Activated T-helper 1 cell treated with Interleukin-2 at 50 U/mL for 16 hours (primary cell): ENCODE measurements at regions not wholly inside any gene's neighbourhood (a gene's known extent, or its start where the extent isn't known, plus 50 kb on each side); places are given as distances from the start of the nearest gene placed in this dataset.

Experiments used
- DNase-seq: peaks from one replicate; pipeline ENCODE4 v3.0.0-alpha.2; 2020; ENCODE audit warnings: low read depth

DNA sequence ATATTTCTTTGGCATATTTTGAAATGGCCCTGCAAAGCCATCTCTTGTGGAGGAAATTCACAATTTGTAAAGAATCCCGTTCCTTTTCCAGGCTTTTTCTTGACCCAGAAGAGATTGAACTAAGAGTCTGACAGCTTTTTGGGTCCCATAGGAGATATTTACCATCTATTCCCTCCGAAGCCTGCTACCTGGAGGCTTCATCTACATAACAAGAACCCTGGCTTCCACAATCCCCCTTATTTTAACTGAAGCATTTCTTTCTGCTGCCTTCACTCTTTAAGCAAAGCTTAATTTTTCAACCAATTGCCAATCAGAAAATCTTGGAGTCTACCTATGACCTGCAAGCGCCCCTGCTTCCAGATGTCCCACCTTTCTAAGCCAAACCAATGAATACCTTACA lies 248.1 kb upstream of the GADL1 start:
- no peak for DNase-seq

GRCh38 chr3:31145062-31145461 lies 250.6 kb upstream of the GADL1 start:
- DNase-seq = no peak

- DNase-seq = no peak
Observed at GRCh38 chr3:31147550-31147949, 253.1 kb upstream of the GADL1 start.

DNA sequence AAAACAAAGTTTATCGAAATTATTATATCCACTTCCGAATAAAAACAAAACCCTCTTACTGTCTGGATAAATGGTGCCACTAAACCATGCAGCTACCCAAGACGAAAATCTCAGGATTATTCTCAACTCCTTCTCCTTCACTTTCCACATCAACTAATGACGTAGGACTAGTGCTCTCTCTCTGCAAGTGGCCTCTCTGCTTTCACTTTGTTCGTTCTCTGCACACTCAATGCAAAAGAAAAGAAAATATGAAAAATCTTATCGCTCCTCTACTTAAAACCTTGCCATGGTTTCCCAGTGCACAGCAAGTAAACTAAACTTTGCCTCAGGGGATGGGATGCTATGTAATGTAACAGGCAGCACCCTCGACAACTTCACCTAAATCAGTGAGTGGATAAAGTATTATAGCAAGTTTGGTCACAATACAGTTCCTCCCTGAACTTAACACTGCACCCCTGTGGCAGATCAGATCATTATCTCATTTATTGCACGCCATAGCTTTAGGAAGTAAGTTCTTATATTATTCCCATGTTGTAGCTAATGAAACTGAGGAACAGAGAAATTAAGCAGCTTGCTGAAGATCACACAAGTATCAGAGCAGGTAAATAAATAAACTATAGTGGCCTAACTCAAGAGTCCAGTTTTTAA lies 262.7 kb upstream of the GADL1 start:
- DNase-seq = no peak

GRCh38 chr3:31157893-31158620 lies 263.6 kb upstream of the GADL1 start:
- DNase-seq = no peak

DNA sequence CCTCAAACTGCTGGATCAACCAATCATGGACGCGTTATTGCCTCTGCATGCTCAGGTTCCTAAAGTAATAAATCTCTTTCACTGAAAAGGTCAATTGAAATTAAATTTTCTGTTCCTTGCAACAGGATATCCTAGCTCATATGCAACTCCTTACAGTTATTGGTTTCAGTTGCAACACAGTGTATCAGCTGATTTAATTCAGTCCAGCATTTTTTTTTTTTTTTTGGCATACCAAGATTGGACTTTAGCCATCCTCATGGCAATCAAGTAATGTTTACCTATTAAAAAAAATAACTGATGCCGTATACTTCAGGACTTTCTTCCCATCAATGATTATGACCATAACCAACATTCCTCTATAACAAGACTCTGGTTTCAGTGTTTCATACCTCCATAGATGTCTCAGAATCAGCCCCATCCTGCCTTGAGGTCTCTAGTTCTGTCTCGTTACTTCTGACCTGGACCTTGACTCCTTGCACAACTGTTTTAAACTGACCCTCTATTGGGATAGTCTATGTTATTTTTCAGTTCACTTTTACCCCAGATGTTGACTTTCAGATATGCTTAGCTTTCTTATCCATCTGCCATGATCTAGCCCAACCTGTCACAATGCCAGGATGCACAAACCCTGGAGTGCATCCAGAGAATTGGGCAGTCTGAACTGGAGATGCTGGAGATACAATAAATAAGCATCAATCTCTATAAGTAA lies 265.0 kb upstream of the GADL1 start:
- no peak for DNase-seq

GRCh38 chr3:31161889-31162288 lies 267.4 kb upstream of the GADL1 start:
- DNase-seq = no peak

- DNase-seq = no peak
Observed at GRCh38 chr3:31164381-31164780, 269.9 kb upstream of the GADL1 start.

GRCh38 chr3:31165399-31165860 lies 271.0 kb upstream of the GADL1 start:
- DNase-seq = no peak

- DNase-seq = no peak
Observed at GRCh38 chr3:31166249-31166885, 271.9 kb upstream of the GADL1 start.

- no peak for DNase-seq
Observed at GRCh38 chr3:31167666-31168065, 273.2 kb upstream of the GADL1 start.

GRCh38 chr3:31170932-31171670 lies 276.6 kb upstream of the GADL1 start:
- no peak for DNase-seq

DNA sequence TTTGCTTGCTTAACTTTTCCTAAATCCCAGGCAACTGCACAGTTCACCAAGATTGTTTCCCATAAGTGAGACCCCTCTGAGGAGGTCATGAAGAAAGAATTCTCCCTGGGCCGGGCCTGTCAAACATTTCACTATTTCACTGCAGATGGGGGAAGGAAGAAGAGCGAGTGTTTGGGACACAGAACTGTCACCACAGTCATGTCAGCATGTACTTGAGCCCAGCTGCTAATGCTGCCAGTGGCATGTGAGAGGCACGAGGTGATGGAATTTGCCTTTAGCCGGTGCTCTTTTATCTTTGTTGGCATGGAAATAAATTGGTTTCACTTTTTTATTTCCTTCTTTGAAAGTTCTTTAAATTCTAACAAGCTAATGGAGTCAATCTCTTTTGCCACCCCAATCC lies 277.9 kb upstream of the GADL1 start:
- DNase-seq = no peak

GRCh38 chr3:31173118-31173718 lies 278.8 kb upstream of the GADL1 start:
- no peak for DNase-seq

GRCh38 chr3:31174079-31174478 lies 279.6 kb upstream of the GADL1 start:
- no peak for DNase-seq

DNA sequence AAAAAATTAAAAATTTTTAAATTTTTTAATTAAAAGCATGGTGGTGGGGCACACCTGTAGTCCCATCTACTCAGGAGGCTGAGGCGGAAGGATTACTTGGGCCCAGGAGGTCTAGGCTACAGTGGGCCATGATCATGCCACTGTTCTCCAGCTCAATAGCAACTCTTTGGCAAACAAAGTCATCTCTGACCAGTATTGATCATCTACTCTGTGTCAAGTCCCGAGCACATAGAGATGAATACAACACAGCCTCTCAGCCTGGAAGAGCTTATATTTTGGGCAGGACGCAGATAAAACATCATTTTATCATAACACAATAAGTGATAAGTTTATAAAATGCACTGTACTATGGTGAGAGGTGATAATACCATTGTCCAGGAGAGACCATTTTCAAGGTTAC lies 281.6 kb upstream of the GADL1 start:
- DNase-seq = no peak

DNA sequence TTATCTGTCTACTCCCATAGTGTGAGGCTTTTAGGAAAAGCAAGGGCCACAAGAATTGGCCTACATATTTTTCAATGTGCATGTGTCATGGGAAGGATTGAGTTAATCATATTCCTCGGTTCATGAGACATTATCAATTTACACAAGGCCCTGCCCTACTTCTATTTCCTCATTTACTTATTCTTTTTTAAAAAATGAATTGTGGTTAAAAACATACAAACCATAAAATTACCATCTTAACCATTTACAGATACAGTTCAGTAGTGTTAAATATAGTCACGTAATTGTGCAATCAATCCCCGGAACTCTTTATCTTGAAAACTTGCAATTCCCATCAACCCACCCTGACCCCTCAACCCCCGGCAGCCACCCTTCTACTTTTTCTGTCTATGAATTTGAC lies 284.0 kb upstream of the GADL1 start:
- DNase-seq = no peak

DNA sequence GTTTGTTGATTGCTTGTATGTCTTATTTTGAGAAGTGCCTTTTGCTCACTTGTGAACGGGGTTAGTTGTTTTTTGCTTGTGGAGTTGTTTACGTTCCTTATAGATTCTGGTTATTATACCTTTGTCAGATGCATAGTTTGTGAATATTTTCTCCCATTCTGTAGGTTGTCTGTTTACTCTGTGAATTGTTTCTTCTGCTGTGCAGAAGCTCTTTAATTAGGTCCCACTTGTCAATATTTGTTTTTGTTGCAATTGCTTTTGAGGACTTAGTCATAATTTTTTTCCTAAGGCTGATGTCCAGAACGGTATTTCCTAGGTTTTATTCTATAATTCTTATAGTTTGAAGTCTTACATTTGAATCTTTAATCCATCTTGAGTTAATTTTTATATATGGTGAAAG lies 285.3 kb upstream of the GADL1 start:
- DNase-seq = no peak

- DNase-seq = no peak
Observed at GRCh38 chr3:31180274-31180673, 285.8 kb upstream of the GADL1 start.

DNA sequence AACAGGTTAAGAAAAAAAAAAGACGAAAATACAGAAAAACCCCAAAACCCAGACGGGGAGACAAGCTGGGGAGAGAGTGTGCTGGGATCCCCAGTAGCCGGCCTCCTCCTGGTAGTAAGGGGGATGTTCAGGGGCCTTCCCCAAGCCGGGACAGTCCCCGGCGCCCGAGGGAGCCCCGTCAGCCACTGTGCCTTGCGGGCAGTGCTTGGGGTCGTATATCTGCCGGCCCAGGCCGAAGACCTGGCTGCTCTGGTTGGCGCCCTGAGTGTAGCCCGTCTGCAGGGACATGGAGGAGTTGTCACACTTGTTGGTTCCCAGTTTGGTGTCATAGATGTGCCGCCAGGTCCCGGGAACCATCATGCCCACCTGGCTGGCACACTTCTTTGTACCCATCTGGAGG lies 287.2 kb upstream of the GADL1 start:
- DNase-seq = no peak

DNA sequence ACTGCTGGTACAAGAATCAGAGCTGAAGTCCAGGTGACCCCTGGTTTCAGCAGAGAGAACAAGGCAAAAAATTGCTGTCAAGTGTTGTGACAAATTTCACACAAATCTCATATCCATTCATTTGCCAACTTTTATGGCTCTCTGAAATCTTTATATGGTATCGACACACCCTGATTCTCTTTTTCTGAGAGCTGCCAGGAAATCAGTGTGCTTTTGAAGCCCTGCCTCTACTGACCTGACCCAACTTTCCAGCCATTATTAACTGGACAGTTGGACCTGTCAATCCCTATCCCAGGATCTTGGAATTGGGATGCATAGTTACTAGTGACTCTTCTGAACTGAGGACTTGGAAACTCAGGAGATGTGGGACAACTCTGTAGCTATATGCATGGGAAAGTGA lies 288.2 kb upstream of the GADL1 start:
- DNase-seq = no peak
